ENCODE measurements at regions not wholly inside any gene's neighbourhood (a gene's known extent, or its start where the extent isn't known, plus 50 kb on each side); places are given as distances from the start of the nearest gene placed in this dataset.

DNA sequence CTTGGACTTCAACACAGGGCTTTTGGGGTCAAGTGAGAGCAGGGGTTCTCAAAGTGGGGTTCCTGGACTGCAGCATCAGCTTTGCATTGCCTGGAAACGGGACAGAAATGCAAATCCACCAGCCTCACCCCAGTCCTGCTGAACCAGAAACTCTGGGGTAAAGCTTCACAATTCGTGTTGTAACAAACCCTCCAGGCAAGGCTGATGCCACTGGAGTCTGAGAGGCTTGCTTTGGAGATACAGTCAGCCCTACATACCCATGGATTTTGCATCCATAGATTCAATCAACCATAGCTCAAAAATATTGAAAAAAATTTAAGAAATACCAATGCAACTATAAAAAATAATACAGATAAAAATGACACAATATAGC, 160.4 kb upstream of the ECI2 start:
- ATAC-seq = no peak
- Mint-ChIP-seq H3K36me3 (no peaks in the 10 kb centered on the region), H3K27me3 (peaks cover 16% of the 10 kb centered on the region), H3K4me1 (no peaks in the 10 kb centered on the region), H3K4me3 (no peak overlapping the region), H3K27ac (no peak overlapping the region), H3K9me3 (peaks cover 6% of the 10 kb centered on the region)

DNA sequence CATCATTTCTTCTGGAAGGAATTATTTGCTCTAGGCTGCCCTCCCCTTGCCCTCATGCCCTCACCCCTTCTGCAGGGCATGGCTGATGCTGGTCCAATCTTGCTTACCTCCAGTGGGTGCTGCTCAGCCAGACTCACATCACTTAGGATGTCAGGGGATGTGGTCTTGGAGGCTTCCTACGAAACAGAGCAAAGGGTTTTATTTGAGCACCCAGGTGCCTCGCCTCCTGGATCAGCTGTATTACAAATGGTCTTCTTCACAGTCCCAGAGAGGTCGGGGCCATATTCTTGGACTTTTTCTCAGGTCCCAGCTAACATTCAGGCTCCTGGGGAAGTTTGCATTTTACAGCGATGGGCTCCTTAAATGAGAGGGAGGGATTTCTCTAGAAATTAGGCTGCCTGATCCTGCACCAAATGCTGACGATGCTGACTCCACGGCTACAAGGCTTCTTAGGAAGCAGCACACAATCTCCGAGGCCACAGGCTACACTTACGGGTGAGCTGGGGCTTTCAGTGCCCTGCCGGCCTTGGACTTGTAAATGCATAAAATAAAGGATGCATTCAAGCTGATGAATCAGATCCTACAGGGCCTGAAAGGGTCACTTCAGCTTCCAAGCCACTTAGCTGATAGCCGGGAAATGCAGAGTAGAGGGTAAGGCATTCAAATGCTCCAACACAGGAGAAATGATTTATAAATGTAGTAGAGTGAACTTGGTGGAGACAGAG, 159.8 kb upstream of the ECI2 start:
- no peak overlapping the region for H3K4me3 Mint-ChIP-seq
- peaks cover 6% of the 10 kb centered on the region for H3K9me3 Mint-ChIP-seq
- no peaks in the 10 kb centered on the region for H3K36me3 Mint-ChIP-seq
- H3K4me1 Mint-ChIP-seq = no peaks in the 10 kb centered on the region
- ATAC-seq = peak; percentile 13
- no peak overlapping the region for H3K27ac Mint-ChIP-seq
- H3K27me3 Mint-ChIP-seq = peaks cover 16% of the 10 kb centered on the region

DNA sequence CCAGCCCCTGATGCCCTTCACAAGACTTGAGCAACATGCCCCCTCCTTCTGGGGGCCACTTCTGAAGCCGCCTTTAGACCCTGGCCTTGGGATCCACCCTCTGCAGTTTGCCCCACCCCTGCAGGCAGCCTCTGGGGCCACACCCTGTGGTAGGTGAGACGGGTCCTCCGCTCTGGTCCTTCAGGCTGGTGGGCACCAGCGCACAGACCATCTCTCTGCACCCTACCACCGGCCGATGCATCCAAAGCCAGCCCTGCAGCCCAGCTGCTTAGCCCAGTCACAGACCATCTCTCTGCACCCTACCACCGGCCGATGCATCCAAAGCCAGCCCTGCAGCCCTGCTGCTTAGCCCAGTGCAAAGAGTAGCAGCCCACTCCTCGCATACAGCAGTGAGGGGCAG, 159.3 kb upstream of the ECI2 start:
- ATAC-seq = peak; percentile 44
- Mint-ChIP-seq H3K27ac (no peak overlapping the region), H3K4me1 (no peaks in the 10 kb centered on the region), H3K27me3 (peaks cover 16% of the 10 kb centered on the region), H3K9me3 (peaks cover 6% of the 10 kb centered on the region), H3K4me3 (no peak overlapping the region), H3K36me3 (no peaks in the 10 kb centered on the region)

DNA sequence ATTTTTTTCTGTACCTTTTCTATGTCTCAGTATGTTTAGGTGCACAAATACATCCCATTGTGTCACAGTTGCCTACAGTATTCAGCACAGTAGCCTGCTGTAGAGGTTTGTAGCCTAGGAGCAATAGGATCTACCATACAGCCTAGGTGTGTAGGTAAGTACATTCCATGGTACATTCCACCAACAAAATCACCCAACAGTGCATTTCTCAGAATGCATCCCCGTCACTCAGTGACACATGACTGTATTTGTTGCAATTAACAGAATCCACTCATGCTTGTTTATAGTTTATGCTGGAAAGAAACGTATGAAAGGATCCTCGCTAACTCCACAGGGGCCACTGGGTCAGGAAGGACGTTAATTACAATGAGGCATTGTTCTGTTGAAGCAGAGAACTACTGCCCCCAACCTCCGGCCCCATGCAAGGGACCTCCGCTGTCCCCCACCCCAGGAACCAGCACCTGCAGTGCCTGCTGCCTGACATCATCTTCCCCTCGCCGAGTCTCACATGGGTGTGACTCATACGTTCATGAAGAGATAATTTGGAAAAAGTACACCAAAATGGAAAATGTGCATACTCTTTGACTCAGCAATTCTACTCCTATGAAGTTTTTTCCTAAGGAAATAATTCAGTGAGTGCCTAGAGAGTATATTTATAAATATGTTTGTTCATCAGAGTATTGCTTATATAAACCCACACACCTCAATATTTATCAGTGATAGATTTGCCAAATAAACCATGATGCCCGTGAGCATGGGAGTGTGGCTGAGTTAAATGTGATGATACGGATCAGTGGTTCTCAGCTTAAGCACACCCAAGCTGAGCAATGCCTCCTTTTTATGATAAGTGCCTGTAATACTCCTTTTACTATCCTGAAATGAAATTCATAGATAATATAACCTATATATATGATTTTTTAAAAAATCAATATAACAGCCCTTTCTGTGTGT, 156.4 kb upstream of the ECI2 start:
- no peaks in the 10 kb centered on the region for H3K9me3 Mint-ChIP-seq
- peaks cover 24% of the 10 kb centered on the region for H3K27me3 Mint-ChIP-seq
- H3K36me3 Mint-ChIP-seq = no peaks in the 10 kb centered on the region
- no peak for ATAC-seq
- H3K27ac Mint-ChIP-seq = no peak overlapping the region
- peaks cover 4% of the 10 kb centered on the region for H3K4me1 Mint-ChIP-seq
- no peak overlapping the region for H3K4me3 Mint-ChIP-seq

DNA sequence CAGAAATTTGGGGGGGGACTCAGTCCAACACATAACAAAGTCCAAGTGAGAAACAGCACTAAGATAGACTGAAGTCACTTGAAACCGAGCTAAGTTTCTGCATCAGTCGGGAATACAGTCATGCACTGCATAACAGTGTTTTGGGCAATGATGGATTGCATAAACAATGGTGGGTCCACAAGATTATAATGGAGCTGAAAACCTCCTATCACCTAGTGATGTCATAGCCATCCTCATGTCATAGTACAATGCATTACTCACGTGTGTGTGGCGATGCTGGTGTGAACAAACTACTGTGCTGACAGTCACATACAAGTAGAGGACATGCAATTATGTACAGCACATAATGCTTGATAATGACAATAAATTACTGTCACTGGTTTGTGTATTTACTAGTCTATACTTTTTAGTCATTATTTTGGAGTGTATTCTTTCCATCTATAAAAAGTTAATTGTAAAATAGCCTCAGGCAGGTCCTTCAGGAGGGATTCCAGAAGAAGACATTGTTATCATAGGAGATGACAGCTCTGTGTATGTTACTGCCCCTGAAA, 154.5 kb upstream of the ECI2 start:
- Mint-ChIP-seq H3K4me1 (peaks cover 10% of the 10 kb centered on the region), H3K27me3 (peaks cover 25% of the 10 kb centered on the region), H3K36me3 (no peaks in the 10 kb centered on the region), H3K9me3 (no peaks in the 10 kb centered on the region), H3K27ac (no peak overlapping the region), H3K4me3 (no peak overlapping the region)
- ATAC-seq = no peak

DNA sequence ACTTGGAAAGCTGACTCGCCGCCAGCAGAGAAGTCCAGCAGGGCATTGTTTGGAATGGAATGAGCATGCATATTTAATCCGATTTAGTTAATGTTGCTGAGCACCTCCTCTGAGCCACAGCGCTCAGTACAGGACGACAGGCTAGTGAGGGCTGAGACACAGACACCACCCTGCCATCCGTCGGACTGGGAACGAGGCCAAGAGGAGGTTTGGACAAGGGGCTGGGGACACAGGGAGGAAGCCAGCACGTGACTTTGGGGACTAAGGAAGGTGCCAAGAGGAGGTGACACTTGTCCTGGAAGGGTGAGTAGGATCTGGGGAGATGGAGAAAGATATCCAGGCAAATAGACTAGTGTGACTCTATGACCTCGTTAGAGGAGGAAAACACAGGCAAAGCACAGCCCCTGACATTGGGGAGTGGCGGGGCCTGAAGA, 152.5 kb upstream of the ECI2 start:
- Mint-ChIP-seq H3K9me3 (no peaks in the 10 kb centered on the region), H3K4me3 (no peak overlapping the region), H3K36me3 (no peaks in the 10 kb centered on the region), H3K27ac (no peak overlapping the region), H3K4me1 (peaks cover 10% of the 10 kb centered on the region), H3K27me3 (peaks cover 22% of the 10 kb centered on the region)
- no peak for ATAC-seq

DNA sequence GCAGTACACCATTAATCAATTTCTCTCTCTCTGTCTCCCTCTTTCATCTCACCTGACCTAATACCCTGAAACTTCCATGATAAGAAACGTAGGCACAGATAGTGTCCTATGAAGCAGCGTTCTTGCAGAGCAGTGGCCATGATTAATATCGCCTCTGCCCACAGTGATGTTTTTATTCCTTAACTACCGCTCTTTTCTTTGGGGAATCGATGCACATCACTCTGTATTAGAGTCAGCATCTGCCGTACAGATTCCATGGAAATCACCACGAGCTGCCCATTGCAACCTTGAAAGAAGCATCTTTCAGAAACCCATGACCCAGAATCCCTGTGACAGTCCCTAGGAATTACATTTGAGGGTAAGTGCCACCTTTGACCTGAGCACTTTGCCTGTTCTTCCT, 152.0 kb upstream of the ECI2 start:
- Mint-ChIP-seq H3K4me1 (peaks cover 10% of the 10 kb centered on the region), H3K27ac (no peak overlapping the region), H3K9me3 (no peaks in the 10 kb centered on the region), H3K36me3 (no peaks in the 10 kb centered on the region), H3K27me3 (peaks cover 22% of the 10 kb centered on the region), H3K4me3 (no peak overlapping the region)
- ATAC-seq = no peak

DNA sequence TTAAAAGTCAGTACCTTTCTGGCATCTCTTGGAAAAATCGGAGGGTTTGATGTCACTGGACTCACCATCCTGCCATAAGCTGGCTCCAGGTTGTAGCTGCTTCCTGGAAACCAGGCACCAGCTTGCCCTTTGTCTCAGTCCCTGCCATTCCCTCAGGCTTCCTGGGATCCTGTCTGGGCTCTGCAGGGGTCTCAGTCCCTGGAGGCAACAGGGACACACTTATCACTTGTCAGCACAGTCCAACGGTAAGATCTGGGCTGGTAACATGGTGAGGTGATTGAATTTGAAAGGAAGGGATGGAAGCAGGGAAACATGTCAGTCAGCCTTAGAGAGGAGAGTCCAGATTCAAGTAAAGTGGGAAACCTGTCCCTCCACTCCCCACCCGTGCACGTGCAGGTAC, 147.6 kb upstream of the ECI2 start:
- H3K9me3 Mint-ChIP-seq = peaks cover 3% of the 10 kb centered on the region
- peaks cover 34% of the 10 kb centered on the region for H3K27me3 Mint-ChIP-seq
- no peaks in the 10 kb centered on the region for H3K36me3 Mint-ChIP-seq
- no peak overlapping the region for H3K27ac Mint-ChIP-seq
- peaks cover 21% of the 10 kb centered on the region for H3K4me1 Mint-ChIP-seq
- no peak for ATAC-seq
- H3K4me3 Mint-ChIP-seq = no peak overlapping the region

DNA sequence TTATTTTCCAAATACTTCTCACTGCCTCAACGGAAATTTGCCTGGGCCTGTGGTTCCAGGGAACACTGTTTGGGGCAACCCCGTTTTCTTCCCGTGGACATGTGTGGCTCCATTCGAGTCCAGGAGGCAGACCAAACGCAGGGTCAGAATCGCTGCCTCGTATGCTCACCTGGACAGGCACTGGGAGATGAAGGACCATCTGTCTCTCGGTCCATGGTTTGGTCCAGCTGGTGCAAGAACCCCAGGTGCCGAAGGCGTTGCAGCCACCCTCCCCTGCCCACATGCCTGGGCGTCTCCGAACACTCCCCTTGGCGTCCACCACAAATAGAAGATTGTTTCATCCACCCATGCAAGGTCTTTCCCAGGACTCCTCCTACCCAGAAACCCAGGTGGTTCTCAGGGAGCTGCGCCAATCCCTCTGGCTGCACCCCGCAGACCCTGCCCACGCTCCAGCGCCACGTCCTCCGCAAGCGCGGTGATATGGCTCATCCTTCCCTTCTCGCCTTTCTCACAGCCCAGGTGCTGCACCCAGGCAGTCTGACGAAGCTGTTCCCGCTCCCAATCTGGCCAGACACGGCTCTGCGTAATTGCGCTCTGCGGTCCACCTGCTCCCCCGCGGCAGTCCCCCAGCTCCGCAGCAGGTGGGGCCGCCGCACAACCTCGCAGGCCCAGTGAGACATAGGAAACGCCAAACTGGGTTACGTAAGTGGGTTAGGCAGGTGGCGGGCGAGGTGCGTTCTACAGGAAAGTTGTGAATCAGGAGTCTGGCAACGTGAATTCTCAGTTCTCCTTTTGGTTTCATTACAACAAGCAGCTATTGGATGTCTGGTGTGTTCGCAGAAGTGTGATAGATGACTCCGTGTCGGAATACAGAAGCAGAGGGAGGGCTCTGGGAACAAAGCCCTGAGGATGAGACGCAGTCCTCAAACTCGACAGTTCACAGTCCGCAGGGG, 146.2 kb upstream of the ECI2 start:
- H3K4me3 Mint-ChIP-seq = peak overlapping the region; percentile 76
- H3K27me3 Mint-ChIP-seq = peaks cover 32% of the 10 kb centered on the region
- H3K36me3 Mint-ChIP-seq = no peaks in the 10 kb centered on the region

DNA sequence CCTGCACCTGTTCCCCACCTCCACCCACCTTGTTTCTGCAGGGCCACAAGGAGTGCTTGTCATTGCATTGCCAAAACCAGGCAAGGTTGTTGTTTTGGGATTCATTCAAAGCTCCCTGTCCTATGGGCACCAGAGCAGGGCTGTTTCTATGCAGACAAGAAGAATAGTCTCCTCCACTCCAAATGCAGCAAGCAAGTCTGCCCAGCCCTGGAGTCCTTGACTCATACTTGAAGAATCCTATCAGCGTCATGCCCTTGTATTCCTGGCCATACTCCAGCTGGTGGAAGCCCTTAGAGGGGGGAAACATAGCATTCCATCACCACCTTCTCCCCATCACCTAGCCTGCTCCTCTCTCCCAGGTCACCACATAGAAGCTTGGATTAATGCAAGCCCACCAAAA, 145.3 kb upstream of the ECI2 start:
- Mint-ChIP-seq H3K4me3 (no peak overlapping the region), H3K9me3 (peaks cover 4% of the 10 kb centered on the region), H3K27me3 (peaks cover 32% of the 10 kb centered on the region), H3K4me1 (peaks cover 10% of the 10 kb centered on the region), H3K36me3 (no peaks in the 10 kb centered on the region), H3K27ac (no peak overlapping the region)
- ATAC-seq = no peak

More for the DNA sequence above, 146.2 kb upstream of the ECI2 start:
- H3K4me1 Mint-ChIP-seq = peaks cover 16% of the 10 kb centered on the region
- peaks cover 4% of the 10 kb centered on the region for H3K9me3 Mint-ChIP-seq
- peak overlapping the region; percentile 17 for H3K27ac Mint-ChIP-seq
- ATAC-seq = peak; percentile 92

DNA sequence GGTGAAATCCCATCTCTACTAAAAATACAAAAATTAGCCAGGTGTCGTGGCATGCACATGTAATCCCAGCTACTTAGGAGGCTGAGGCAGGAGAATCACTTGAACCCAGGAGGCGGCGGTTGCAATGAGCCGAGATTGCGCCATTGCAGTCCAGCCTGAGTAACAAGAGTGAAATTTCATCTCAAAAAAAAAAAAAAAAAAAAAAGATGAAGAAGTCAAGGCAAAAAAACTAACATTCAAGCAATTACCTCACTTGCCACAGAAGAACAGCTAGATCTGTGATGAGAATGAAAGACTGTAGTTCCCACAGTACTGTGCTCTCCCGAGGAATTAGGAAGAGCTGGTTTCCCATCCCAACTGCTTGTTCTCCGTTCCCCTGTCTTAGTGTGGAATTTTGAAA, 144.7 kb upstream of the ECI2 start:
- H3K4me1 Mint-ChIP-seq = peaks cover 10% of the 10 kb centered on the region
- H3K27me3 Mint-ChIP-seq = peaks cover 30% of the 10 kb centered on the region
- ATAC-seq = no peak

DNA sequence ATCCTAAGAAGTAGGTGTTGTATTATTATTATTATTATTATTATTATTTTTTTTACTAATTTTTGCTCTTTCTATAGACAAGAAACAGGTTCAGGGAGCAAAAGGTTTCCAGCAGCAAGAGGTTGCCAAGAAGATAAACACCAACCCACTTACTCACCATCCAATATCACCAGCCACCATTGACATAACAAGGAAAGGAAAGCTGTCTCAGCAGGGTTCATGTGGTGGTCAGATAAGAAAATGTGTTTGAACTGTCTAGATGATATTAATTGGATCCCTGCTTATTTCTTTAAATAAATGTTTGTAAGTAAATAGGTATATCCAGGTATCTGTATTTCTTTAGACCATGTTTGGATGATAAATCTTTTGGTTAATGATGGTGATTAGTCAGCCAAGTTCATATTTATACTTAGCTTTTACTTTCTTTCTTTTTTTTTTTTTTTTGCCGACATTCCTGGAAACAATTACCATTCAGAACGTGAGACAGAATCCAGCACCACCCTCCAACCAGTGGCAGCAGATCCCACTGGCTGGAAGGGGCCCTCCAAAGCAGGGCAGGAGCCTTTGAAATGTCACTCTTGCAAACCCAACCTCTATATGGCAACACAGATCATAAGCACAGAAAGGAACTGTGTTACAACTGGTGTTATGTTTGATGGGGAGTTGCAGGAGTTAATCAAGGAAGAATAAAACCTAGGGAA, 139.2 kb upstream of the ECI2 start:
- H3K9me3 Mint-ChIP-seq = peaks cover 4% of the 10 kb centered on the region
- no peak overlapping the region for H3K27ac Mint-ChIP-seq
- no peaks in the 10 kb centered on the region for H3K4me1 Mint-ChIP-seq
- no peak for ATAC-seq
- peaks cover 10% of the 10 kb centered on the region for H3K27me3 Mint-ChIP-seq
- H3K4me3 Mint-ChIP-seq = no peak overlapping the region
- no peaks in the 10 kb centered on the region for H3K36me3 Mint-ChIP-seq

More for the DNA sequence above, 144.7 kb upstream of the ECI2 start:
- Mint-ChIP-seq H3K4me3 (no peak overlapping the region), H3K27ac (no peak overlapping the region), H3K36me3 (no peaks in the 10 kb centered on the region), H3K9me3 (peaks cover 4% of the 10 kb centered on the region)

DNA sequence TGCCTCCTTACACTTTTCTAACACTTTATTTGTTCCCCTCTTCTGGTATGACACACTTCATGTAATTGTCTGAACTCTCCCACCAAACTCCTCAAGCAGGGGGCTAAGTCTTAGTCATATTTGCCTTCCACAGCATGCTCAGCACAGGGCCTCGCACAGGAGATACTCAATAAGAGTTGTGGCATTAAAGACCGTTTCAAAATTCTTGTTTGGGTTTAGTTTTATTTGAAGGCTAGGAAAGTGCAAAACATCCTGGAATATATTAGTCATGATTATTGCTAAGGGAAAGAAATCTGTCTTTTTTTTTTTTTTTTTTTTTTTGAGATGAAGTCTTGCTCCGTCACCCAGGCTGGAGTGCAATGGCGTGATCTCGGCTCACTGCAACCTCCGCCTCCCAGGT, 137.6 kb upstream of the ECI2 start:
- peaks cover 5% of the 10 kb centered on the region for H3K27me3 Mint-ChIP-seq
- no peak overlapping the region for H3K4me3 Mint-ChIP-seq
- H3K36me3 Mint-ChIP-seq = no peaks in the 10 kb centered on the region
- H3K9me3 Mint-ChIP-seq = peaks cover 2% of the 10 kb centered on the region
- no peak for ATAC-seq
- no peaks in the 10 kb centered on the region for H3K4me1 Mint-ChIP-seq
- H3K27ac Mint-ChIP-seq = no peak overlapping the region

DNA sequence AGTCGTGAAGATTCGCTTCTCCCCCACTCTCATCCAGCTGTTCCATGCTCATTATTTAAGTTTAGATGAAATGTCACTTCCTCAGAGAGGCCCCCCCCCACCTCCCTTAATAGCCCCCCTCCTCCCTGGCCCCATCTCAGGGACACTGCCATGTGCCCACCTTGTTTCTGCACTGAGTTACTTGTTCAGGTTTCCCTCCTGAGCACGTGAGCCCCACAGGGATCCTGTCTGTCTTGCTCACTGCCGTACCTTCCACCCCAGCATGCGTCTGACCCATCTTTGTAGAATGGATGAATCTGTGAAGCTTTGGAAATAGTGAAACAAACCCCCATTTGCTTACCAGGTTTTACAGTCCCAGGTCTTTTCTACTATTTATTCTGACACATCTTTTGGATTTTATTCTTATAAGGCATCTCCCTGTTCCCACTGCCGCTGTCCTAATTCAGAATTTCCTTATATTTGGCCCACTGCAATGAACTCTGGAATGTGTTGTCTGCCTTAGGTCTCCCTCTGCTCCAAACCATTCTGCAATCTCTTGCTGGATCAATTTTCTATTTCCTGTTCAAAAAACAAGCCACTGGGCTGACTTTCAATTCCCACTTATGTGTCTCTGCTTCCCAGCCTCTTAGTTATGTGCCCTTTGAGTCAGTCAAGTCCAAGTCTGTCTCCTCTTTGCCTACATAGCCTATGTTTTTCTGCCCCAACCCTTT, 136.5 kb upstream of the ECI2 start:
- H3K27ac Mint-ChIP-seq = no peak overlapping the region
- H3K4me1 Mint-ChIP-seq = no peaks in the 10 kb centered on the region
- no peak for ATAC-seq
- H3K36me3 Mint-ChIP-seq = no peaks in the 10 kb centered on the region
- H3K27me3 Mint-ChIP-seq = no peaks in the 10 kb centered on the region
- H3K9me3 Mint-ChIP-seq = no peaks in the 10 kb centered on the region
- no peak overlapping the region for H3K4me3 Mint-ChIP-seq
